ENCODE measurements at regions not wholly inside any gene's neighbourhood (a gene's known extent, or its start where the extent isn't known, plus 50 kb on each side); places are given as distances from the start of the nearest gene placed in this dataset.

DNA sequence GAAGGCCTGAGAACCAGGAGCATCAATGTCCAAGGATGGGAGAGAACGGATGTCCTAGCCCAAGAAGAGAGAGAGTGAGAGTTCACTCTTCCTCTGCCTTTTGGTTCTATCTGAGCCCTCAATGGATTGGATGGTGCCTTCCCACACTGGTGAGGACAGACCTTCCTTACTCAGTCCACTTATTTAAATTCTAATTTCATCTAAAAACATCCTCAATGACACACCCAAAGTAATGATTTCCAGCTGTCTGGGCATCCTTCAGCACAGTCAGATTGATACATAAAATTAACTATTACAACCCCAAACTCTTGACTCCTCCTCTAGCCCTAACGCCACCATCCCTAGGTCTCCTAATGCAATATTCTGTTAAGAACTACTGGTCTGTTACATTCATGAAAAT is 122.0 kb downstream of the GAS1 start:
- TF ChIP-seq, protein P1, sequence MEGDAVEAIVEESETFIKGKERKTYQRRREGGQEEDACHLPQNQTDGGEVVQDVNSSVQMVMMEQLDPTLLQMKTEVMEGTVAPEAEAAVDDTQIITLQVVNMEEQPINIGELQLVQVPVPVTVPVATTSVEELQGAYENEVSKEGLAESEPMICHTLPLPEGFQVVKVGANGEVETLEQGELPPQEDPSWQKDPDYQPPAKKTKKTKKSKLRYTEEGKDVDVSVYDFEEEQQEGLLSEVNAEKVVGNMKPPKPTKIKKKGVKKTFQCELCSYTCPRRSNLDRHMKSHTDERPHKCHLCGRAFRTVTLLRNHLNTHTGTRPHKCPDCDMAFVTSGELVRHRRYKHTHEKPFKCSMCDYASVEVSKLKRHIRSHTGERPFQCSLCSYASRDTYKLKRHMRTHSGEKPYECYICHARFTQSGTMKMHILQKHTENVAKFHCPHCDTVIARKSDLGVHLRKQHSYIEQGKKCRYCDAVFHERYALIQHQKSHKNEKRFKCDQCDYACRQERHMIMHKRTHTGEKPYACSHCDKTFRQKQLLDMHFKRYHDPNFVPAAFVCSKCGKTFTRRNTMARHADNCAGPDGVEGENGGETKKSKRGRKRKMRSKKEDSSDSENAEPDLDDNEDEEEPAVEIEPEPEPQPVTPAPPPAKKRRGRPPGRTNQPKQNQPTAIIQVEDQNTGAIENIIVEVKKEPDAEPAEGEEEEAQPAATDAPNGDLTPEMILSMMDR (IDR thresholded peaks at IDR 0.05; ENCODE audit: low read depth, low read length, missing control alignments): no peak
- no peak overlapping the region for H3K4me3 ChIP-seq (replicated peaks; ENCODE audit: low read depth, low read length)
- DNase-seq (ENCODE audit: extremely low read depth, low read depth): no peak

DNA sequence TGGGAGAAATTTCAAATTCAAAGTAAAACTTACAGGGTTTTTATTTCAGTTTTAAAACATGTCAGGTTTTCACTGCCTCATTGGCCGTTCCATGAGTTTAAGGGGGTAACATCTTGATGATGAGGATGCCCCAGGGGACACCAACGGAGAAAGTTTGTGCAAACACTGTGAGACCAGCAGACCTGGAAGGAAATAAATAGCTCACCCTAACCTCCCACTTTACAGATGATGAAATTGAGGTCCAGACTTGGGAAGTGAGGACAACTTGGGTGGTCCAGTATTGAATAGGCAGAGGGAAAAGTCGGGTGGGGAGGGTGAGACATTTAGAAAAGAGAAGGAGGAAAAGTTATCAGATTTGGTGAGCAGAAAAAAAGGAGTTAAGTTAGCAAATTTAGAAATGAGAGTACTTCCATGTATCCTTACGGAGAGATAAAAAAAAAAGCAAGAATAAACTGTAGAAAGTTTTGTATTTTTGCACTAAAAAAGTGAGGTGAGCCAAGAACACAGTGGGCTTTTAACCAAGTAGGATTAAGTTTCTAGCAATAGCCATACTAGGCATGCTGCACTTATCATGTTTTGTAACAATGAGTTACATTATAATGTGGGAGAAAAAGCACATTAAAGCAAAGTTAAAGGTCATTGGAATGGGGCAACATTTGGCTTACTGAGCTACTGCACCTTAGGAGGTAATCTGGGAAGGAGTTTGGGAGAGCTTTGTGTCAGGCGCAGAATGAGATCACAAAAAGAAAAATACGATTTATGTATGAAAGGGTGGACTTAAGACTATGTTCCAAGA is 125.1 kb downstream of the GAS1 start:
- no peak overlapping the region for H3K4me3 ChIP-seq (replicated peaks; ENCODE audit: low read depth, low read length)
- no peak for DNase-seq (ENCODE audit: extremely low read depth, low read depth)
- TF ChIP-seq, protein P1 (IDR thresholded peaks at IDR 0.05; ENCODE audit: low read depth, low read length, missing control alignments): no peak

DNA sequence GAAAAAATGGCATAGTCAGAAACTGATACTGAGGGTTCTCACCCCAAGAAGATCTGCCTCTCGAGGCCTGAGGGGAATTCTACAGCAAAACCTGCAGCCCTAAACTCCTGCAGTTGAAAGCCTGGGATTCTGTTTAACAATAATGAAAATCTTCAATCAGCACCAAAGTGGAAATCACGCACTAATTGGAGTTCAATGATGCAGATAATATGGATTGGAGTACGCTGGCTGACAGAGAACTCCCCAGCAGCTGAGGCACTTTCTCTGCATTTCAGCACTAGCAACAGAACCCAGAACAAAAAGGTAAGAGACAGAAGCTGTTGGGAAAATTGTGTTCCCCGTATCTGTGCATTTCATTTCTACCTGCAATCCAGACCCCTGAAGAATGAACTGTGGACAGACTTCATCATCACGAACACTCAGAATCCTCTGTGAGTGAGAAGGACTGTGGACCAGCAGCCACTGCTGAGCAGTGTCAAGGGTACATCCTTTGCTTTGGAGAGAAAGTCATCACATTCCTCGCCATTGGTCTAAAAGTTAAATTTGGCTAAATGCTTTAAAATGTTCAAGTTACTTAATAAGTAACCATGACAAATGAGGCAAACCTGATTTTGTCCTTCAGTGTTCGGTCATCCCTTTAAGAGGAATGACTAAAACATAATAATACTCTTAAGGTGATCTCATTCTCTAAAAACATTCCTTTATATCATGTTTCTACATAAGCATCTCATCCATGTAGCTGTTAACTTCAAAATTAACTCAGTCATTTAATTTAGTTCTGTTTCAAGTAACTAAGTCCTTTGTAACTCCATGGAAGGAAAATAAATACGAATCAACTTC is 126.1 kb downstream of the GAS1 start:
- no peak for DNase-seq (ENCODE audit: extremely low read depth, low read depth)
- TF ChIP-seq, protein P1 (IDR thresholded peaks at IDR 0.05; ENCODE audit: low read depth, low read length, missing control alignments): no peak

DNA sequence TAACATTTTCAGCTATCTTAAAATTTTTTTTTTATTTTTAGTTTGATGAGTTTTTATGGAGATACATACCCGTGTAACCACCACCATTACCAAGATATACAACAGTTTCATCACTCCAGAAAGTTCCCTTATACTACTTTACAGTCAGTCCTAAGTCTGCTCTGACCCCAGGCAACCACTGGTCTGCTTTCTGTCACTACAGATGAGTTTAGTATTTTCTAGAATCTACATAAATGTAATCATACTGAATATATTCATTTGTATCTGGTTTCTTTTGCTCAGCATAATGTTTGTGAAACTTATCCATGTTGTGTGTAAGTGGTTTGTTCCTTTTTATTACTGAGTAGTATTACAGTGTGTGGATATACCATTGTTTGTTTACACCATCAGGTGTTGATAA is 127.8 kb downstream of the GAS1 start:
- no peak for DNase-seq (ENCODE audit: extremely low read depth, low read depth)
- no peak overlapping the region for H3K4me3 ChIP-seq (replicated peaks; ENCODE audit: low read depth, low read length)
- TF ChIP-seq, protein P1 (IDR thresholded peaks at IDR 0.05; ENCODE audit: low read depth, low read length, missing control alignments): no peak

More for the DNA sequence above, 126.1 kb downstream of the GAS1 start:
- no peak overlapping the region for H3K4me3 ChIP-seq (replicated peaks; ENCODE audit: low read depth, low read length)

DNA sequence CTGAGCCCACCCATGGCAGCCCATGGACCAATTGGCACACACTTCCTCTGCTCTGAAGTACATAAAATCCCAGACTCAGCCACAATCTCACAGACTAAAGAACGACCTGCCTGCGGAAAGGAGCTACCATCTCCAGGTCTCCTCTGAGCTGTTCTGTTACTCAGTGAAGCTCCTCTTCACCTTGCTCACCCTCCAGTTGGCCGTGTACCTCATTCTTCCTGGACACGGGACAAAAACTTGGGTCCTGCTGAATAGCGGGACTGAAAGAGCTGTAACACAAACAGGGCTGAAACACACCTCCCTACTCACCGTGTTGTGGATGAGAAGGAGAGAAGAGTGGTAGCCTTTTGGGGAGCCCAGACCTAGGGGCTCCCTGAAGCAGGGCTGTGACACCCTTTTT is 128.7 kb downstream of the GAS1 start:
- DNase-seq (ENCODE audit: extremely low read depth, low read depth): no peak
- H3K4me3 ChIP-seq (replicated peaks; ENCODE audit: low read depth, low read length): no peak overlapping the region
- TF ChIP-seq, protein P1 (IDR thresholded peaks at IDR 0.05; ENCODE audit: low read depth, low read length, missing control alignments): no peak

DNA sequence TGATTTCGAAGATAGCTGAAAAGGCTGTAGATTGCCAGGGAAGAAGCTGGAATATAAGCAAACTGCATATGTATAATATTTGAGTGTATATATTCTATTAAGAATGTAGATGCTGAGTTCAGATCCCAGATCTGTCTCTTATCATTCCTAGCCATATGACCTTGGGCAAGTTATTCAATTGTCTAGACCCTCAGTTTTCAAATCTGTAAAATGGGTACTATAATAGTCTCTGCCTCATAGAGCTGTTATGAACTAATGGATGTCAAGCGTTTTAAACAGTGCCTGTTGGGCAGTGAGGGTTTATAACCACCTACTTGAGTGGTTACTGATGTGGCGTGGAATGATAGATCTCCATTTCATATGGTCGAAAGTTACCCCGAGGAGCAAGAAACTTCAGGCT is 130.4 kb downstream of the GAS1 start:
- TF ChIP-seq, protein P1 (IDR thresholded peaks at IDR 0.05; ENCODE audit: low read depth, low read length, missing control alignments): no peak
- no peak for DNase-seq (ENCODE audit: extremely low read depth, low read depth)
- H3K4me3 ChIP-seq (replicated peaks; ENCODE audit: low read depth, low read length): no peak overlapping the region
